ENCODE measurements at regions not wholly inside any gene's neighbourhood (a gene's known extent, or its start where the extent isn't known, plus 50 kb on each side); places are given as distances from the start of the nearest gene placed in this dataset.

GRCh38 chr2:18454692-18455235 lies 105.7 kb downstream of the RDH14 start:
- Histone ChIP-seq H3K4me1 (no peaks in the 10 kb centered on the region), H3K4me3 (no peak overlapping the region), H3K9me3 (no peaks in the 10 kb centered on the region), H3K36me3 (no peaks in the 10 kb centered on the region), H3K27me3 (no peaks in the 10 kb centered on the region), H3K27ac (no peak overlapping the region)
- no peak for DNase-seq
- TF ChIP-seq POLR2A (IDR thresholded peaks at IDR 0.05) (no peak), CTCF (IDR thresholded peaks at IDR 0.05) (no peak)

- H3K4me3 ChIP-seq: no peak overlapping the region
- H3K36me3 ChIP-seq: no peaks in the 10 kb centered on the region
- no peaks in the 10 kb centered on the region for H3K4me1 ChIP-seq
- DNase-seq: no peak
- no peaks in the 10 kb centered on the region for H3K27me3 ChIP-seq
- no peak overlapping the region for H3K27ac ChIP-seq
- no peaks in the 10 kb centered on the region for H3K9me3 ChIP-seq
- no peak for TF ChIP-seq POLR2A (IDR thresholded peaks at IDR 0.05)
- no peak for TF ChIP-seq CTCF (IDR thresholded peaks at IDR 0.05)
These were observed 113.7 kb downstream of the RDH14 start for GRCh38 chr2:18446715-18447114.

DNA sequence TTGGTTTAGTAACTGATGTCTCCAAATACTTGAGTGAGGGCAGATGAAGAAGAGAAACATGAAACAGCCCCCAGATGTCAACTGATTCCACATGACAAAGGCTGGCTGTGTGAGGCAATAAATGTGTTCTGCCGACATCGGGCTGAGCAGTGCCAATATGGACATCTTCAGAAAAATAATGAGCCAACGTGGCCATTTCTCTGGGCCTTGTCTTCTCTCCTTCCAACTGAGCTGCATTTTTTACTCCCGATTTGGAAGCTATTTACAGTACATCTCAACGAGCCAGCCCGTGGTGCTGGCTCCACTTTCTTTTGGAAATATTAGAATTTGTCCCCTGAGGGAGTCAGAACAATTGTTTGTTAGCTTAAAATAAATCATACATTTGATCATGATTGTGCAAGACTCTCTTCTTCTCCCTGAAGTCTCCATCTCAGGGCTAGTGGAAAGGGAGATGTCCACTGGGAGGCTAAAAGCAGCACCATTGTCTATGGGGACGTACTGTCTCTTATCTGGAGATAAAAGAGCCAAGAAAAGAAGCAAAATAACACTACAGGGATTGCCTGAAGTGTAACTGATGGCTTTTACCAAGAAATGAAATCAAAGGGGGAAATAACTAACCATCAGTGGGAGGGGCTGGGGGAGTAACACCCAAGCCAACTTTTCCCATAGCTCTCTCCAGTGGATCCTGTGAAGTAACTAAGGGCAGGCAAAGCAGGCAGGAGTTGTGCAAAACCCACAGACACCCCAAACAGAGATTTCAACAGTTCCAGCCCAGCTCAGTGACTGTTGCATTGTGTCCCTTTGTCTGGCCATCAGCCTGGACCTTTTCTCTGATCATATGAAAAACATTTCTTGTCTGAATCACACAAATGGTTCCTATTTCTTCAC lies 114.8 kb downstream of the RDH14 start:
- Histone ChIP-seq H3K9me3 (no peaks in the 10 kb centered on the region), H3K27ac (peak overlapping the region in 1 of 4 donors; percentile 19), H3K36me3 (no peaks in the 10 kb centered on the region), H3K27me3 (no peaks in the 10 kb centered on the region), H3K4me3 (no peak overlapping the region), H3K4me1 (no peaks in the 10 kb centered on the region)
- DNase-seq: no peak
- TF ChIP-seq POLR2A (IDR thresholded peaks at IDR 0.05) (no peak), CTCF (IDR thresholded peaks at IDR 0.05) (no peak)

DNA sequence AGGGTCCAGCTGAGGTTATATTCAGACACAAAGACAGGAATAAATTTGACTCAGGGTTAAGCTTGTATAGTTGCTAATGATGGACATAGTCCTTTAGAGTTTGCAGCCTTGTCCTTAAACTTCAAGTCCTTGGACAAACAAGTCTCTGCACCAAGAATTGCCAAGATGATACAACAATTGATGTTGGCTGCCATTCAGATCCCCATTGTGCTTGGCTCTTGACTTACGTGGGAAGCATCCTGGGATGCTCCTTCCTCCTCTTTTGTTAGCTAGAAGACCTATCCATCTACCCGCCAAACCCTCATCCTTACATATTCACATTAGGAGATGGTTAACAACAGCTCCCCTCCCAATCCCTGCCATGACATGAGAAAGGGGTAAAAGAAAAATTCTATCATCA lies 115.6 kb downstream of the RDH14 start:
- DNase-seq: no peak
- H3K36me3 ChIP-seq: no peaks in the 10 kb centered on the region
- H3K4me1 ChIP-seq: no peaks in the 10 kb centered on the region
- H3K9me3 ChIP-seq: no peaks in the 10 kb centered on the region
- H3K27me3 ChIP-seq: no peaks in the 10 kb centered on the region
- TF ChIP-seq POLR2A (IDR thresholded peaks at IDR 0.05) (no peak), CTCF (IDR thresholded peaks at IDR 0.05) (no peak)
- no peak overlapping the region for H3K4me3 ChIP-seq
- H3K27ac ChIP-seq: no peak overlapping the region

GRCh38 chr2:18441583-18441982 lies 118.9 kb downstream of the RDH14 start:
- DNase-seq: no peak
- Histone ChIP-seq H3K4me1 (no peaks in the 10 kb centered on the region), H3K27me3 (no peaks in the 10 kb centered on the region), H3K4me3 (no peak overlapping the region), H3K36me3 (no peaks in the 10 kb centered on the region), H3K27ac (no peak overlapping the region), H3K9me3 (no peaks in the 10 kb centered on the region)
- TF ChIP-seq POLR2A (IDR thresholded peaks at IDR 0.05): no peak
- no peak for TF ChIP-seq CTCF (IDR thresholded peaks at IDR 0.05)
